ENCODE measurements at regions not wholly inside any gene's neighbourhood (a gene's known extent, or its start where the extent isn't known, plus 50 kb on each side); places are given as distances from the start of the nearest gene placed in this dataset.

DNA sequence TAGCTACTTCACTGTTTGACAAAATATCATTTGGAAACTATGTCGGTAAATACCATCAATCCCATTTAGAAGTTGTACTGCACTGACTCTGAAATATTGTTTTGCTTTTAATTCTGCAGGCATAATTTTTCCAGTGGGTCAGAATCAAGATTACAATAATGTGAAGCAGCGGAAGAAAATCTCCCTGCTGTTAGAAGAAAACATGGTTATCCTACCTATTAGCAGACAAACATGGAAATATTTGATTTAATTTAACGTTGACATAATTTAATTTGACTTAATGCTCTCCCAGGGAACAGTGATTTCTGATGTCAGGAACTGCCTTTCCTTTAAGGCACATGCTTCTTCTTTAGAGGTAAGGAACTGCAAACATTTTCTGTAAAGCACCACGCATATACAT lies 634.0 kb downstream of the LTN1 start:
- H3K27me3 Mint-ChIP-seq (ENCODE audit: low read depth in 3 of 3) = peaks cover 0 to 2% (median 0%) of the 10 kb centered on the region in 3 donors
- no peaks in the 10 kb centered on the region for H3K9me3 Mint-ChIP-seq
- no peak for TF ChIP-seq CTCF (IDR thresholded peaks at IDR 0.05)
- no peak for DNase-seq
- no peak overlapping the region for H3K9ac ChIP-seq (ENCODE audit: insufficient read depth, low read length, poor library complexity, severe bottlenecking)
- H3K4me1 Mint-ChIP-seq = peaks cover 2% of the 10 kb centered on the region
- H3K4me3 ChIP-seq (replicated peaks in 1 of 3; ENCODE audit: low read depth in 2 of 3, low read length in 3 of 3) = no peak overlapping the region
- H3K36me3 ChIP-seq (replicated peaks in 1 of 2; ENCODE audit: control insufficient read depth in 1 of 2, insufficient read depth in 2 of 2, low read length in 2 of 2) = no peaks in the 10 kb centered on the region
- H3K4me3 Mint-ChIP-seq = no peak overlapping the region
- H3K36me3 Mint-ChIP-seq = no peaks in the 10 kb centered on the region
- no CpG with 5 or more reads among the region's 4 CpGs for WGBS (ENCODE audit: insufficient coverage)
- H3K27ac ChIP-seq (ENCODE audit: low read depth in 1 of 2, low read length in 2 of 2) = no peak overlapping the region
- no peaks in the 10 kb centered on the region for H3K79me2 ChIP-seq (ENCODE audit: insufficient read depth, low read length)
- H4K20me1 ChIP-seq (ENCODE audit: insufficient read depth, low read length) = no peaks in the 10 kb centered on the region
- H2AFZ ChIP-seq (ENCODE audit: insufficient read depth, low read depth, low read length, poor library complexity, severe bottlenecking) = no peak overlapping the region
- H3K9me3 ChIP-seq (replicated peaks in 1 of 2; ENCODE audit: control insufficient read depth in 1 of 2, insufficient read depth in 1 of 2, low read length in 2 of 2) = no peaks in the 10 kb centered on the region
- no peak overlapping the region for H3K4me2 ChIP-seq (replicated peaks; ENCODE audit: extremely low read depth, low read length, poor library complexity, severe bottlenecking)
- H3K27me3 ChIP-seq (ENCODE audit: control insufficient read depth in 2 of 2, insufficient read depth in 2 of 2, low read length in 2 of 2) = no peaks in the 10 kb centered on the region
- H3K4me1 ChIP-seq (ENCODE audit: control insufficient read depth in 1 of 2, insufficient read depth in 2 of 2, low read length in 2 of 2) = no peaks in the 10 kb centered on the region
- intact Hi-C loops (cut with micrococcal nuclease) = no loop called here
- H3K27ac Mint-ChIP-seq = no peak overlapping the region

GRCh38 chr21:28358170-28358569 lies 634.5 kb downstream of the LTN1 start:
- no peak for DNase-seq
- H3K36me3 Mint-ChIP-seq = no peaks in the 10 kb centered on the region
- peaks cover 0 to 2% (median 0%) of the 10 kb centered on the region in 3 donors for H3K27me3 Mint-ChIP-seq (ENCODE audit: low read depth in 3 of 3)
- intact Hi-C loops (cut with micrococcal nuclease) = no loop called here
- no peak overlapping the region for H3K4me3 Mint-ChIP-seq
- TF ChIP-seq CTCF (IDR thresholded peaks at IDR 0.05) = no peak
- no peak overlapping the region for H3K27ac ChIP-seq (ENCODE audit: low read depth in 1 of 2, low read length in 2 of 2)
- no peaks in the 10 kb centered on the region for H3K9me3 ChIP-seq (replicated peaks in 1 of 2; ENCODE audit: control insufficient read depth in 1 of 2, insufficient read depth in 1 of 2, low read length in 2 of 2)
- H3K4me3 ChIP-seq (replicated peaks in 1 of 3; ENCODE audit: low read depth in 2 of 3, low read length in 3 of 3) = no peak overlapping the region
- no peaks in the 10 kb centered on the region for H3K36me3 ChIP-seq (replicated peaks in 1 of 2; ENCODE audit: control insufficient read depth in 1 of 2, insufficient read depth in 2 of 2, low read length in 2 of 2)
- H4K20me1 ChIP-seq (ENCODE audit: insufficient read depth, low read length) = no peaks in the 10 kb centered on the region
- H3K9ac ChIP-seq (ENCODE audit: insufficient read depth, low read length, poor library complexity, severe bottlenecking) = no peak overlapping the region
- H3K27ac Mint-ChIP-seq = no peak overlapping the region
- peaks cover 2% of the 10 kb centered on the region for H3K4me1 Mint-ChIP-seq
- H3K79me2 ChIP-seq (ENCODE audit: insufficient read depth, low read length) = no peaks in the 10 kb centered on the region
- no peaks in the 10 kb centered on the region for H3K9me3 Mint-ChIP-seq
- 100% methylated on average over 1 of the region's 1 CpG for WGBS (ENCODE audit: insufficient coverage)
- no peak overlapping the region for H2AFZ ChIP-seq (ENCODE audit: insufficient read depth, low read depth, low read length, poor library complexity, severe bottlenecking)
- no peaks in the 10 kb centered on the region for H3K4me1 ChIP-seq (ENCODE audit: control insufficient read depth in 1 of 2, insufficient read depth in 2 of 2, low read length in 2 of 2)
- no peaks in the 10 kb centered on the region for H3K27me3 ChIP-seq (ENCODE audit: control insufficient read depth in 2 of 2, insufficient read depth in 2 of 2, low read length in 2 of 2)
- H3K4me2 ChIP-seq (replicated peaks; ENCODE audit: extremely low read depth, low read length, poor library complexity, severe bottlenecking) = no peak overlapping the region
